OCI-LY7 (cell line): ENCODE measurements at regions not wholly inside any gene's neighbourhood (a gene's known extent, or its start where the extent isn't known, plus 50 kb on each side); places are given as distances from the start of the nearest gene placed in this dataset.

Source experiments
- BruUV-seq: library from RNA; stranded (reverse); fragments of 400-500 nt; replicated peaks from 2 replicates; lab custom pipeline; 2021; lab: Mats Ljungman, UMichigan
- CTCF ChIA-PET: fragments of 300-600 bp; sonication (Branson Sonifier 250); formaldehyde crosslinking; loops from one replicate; lab custom pipeline; 2022; ENCODE audit warnings: antibody characterized with exemption; ENCODE audit not compliant: unreplicated experiment; lab: Charles Lee
- POLR2A ChIA-PET: fragments of 300-600 bp; sonication (Branson Sonifier 250); formaldehyde crosslinking; loops from one replicate; lab custom pipeline; 2022; ENCODE audit warnings: antibody characterized with exemption; lab: Charles Lee
- DNase-seq: peaks from one replicate; pipeline ENCODE4 v3.0.0-alpha.2; 2015; ENCODE audit warnings: low spot score
- H2AFZ ChIP-seq: fragments of 200-600 bp; sonication (generic), shearing (Covaris generic); 2 replicates; pipeline ENCODE4 v1.6.1; 2014; ENCODE audit warnings: mild to moderate bottlenecking, antibody characterized with exemption, low read length, moderate library complexity
- H3K27ac ChIP-seq: fragments of 200-600 bp; sonication (generic); 2 replicates; pipeline ENCODE4 v1.5.1; 2014; ENCODE audit warnings: mixed run types, low read depth, mild to moderate bottlenecking, moderate library complexity, low read length, inconsistent platforms; ENCODE audit not compliant: poor library complexity, severe bottlenecking
- H3K36me3 ChIP-seq: fragments of 200-600 bp; sonication (generic); 2 replicates; pipeline ENCODE4 v1.6.1; 2014; ENCODE audit warnings: mild to moderate bottlenecking, antibody characterized with exemption, low read length, moderate library complexity, mixed read lengths; ENCODE audit not compliant: insufficient read depth
- H3K4me1 ChIP-seq: fragments of 200-600 bp; sonication (generic); 2 replicates; pipeline ENCODE4 v1.5.1; 2014; ENCODE audit warnings: mild to moderate bottlenecking, low read length; ENCODE audit not compliant: insufficient read depth, poor library complexity, severe bottlenecking
- H3K4me2 ChIP-seq: fragments of 200-600 bp; sonication (generic); 2 replicates; pipeline ENCODE4 v1.6.1; 2014; ENCODE audit warnings: mild to moderate bottlenecking, low read length
- H3K4me3 ChIP-seq: fragments of 200-600 bp; sonication (generic); 2 replicates; pipeline ENCODE4 v1.5.1; 2014; ENCODE audit warnings: mild to moderate bottlenecking, low read depth, low read length; ENCODE audit not compliant: poor library complexity, severe bottlenecking
- H3K79me2 ChIP-seq: fragments of 200-600 bp; sonication (generic); 2 replicates; pipeline ENCODE4 v1.6.1; 2016; ENCODE audit warnings: low read depth, mild to moderate bottlenecking, low read length, moderate library complexity, mixed read lengths; ENCODE audit not compliant: insufficient read depth
- H3K9me2 ChIP-seq: fragments of 200-600 bp; sonication (generic); 2 replicates; pipeline ENCODE4 v1.6.1; 2016; ENCODE audit warnings: mild to moderate bottlenecking, low read length, mixed read lengths; ENCODE audit not compliant: insufficient read depth
- H3K9me3 ChIP-seq: fragments of 200-600 bp; sonication (generic); 2 replicates; pipeline ENCODE4 v1.6.1; 2014; ENCODE audit warnings: mild to moderate bottlenecking, mixed run types, low read length, mixed read lengths
- H4K20me1 ChIP-seq: fragments of 200-600 bp; sonication (generic); 2 replicates; pipeline ENCODE4 v1.6.1; 2014; ENCODE audit warnings: mild to moderate bottlenecking, antibody characterized with exemption, low read length, moderate library complexity, mixed read lengths; ENCODE audit not compliant: insufficient read depth
- CTCF ChIP-seq: fragments of 200-600 bp; sonication (generic); conservative IDR thresholded peaks from 2 replicates; pipeline ENCODE4 v1.5.1; 2014; ENCODE audit warnings: mild to moderate bottlenecking, antibody characterized with exemption, low read length, moderate library complexity, mixed read lengths
- EZH2phosphoT487 ChIP-seq: fragments of 200-600 bp; sonication (generic); IDR thresholded peaks from 2 replicates; pipeline ENCODE4 v1.6.1; 2018; ENCODE audit warnings: low read depth, borderline replicate concordance, mild to moderate bottlenecking, mixed run types, antibody characterized with exemption, low read length, moderate library complexity, mixed read lengths
- intact Hi-C: fragments of 100-400 bp; cut with micrococcal nuclease; formaldehyde crosslinking; loops from one replicate; pipeline ENCODE4 v1.10.0; 2022; ENCODE audit not compliant: unreplicated experiment

GRCh38 chr3:39671600-39671999 lies 137.8 kb upstream of the MYRIP start:
- DNase-seq, result no peak
- Histone ChIP-seq H4K20me1 (no peaks in the 10 kb centered on the region), H3K4me3 (no peak overlapping the region), H3K79me2 (no peaks in the 10 kb centered on the region), H3K4me1 (no peaks in the 10 kb centered on the region), H3K4me2 (no peak overlapping the region), H2AFZ (no peak overlapping the region), H3K9me2 (no peaks in the 10 kb centered on the region), H3K9me3 (no peaks in the 10 kb centered on the region), H3K36me3 (no peaks in the 10 kb centered on the region), H3K27ac (no peak overlapping the region)
- CTCF ChIA-PET, result no interaction called here
- intact Hi-C loops, result no loop called here
- POLR2A ChIA-PET, result interaction anchor here (0.6 kb wide), 2 partner anchors 33 to 741 kb away, joined by 3 read pairs; no protein-coding TSS in a partner anchor
- TF ChIP-seq CTCF, result no peak
- no TSS peak for BruUV-seq

- ChIA-PET POLR2A (no interaction called here), CTCF (no interaction called here)
- intact Hi-C loops, result no loop called here
Observed at GRCh38 chr3:39705351-39705900, 104.0 kb upstream of the MYRIP start.

More at GRCh38 chr3:39705351-39705900, 104.0 kb upstream of the MYRIP start:
- Histone ChIP-seq H3K79me2 (no peaks in the 10 kb centered on the region), H3K27ac (no peak overlapping the region), H4K20me1 (no peaks in the 10 kb centered on the region), H3K9me3 (no peaks in the 10 kb centered on the region), H3K4me2 (no peak overlapping the region), H3K4me3 (no peak overlapping the region), H3K36me3 (no peaks in the 10 kb centered on the region), H2AFZ (no peak overlapping the region), H3K9me2 (no peaks in the 10 kb centered on the region), H3K4me1 (no peaks in the 10 kb centered on the region)
- TF ChIP-seq CTCF, result no peak
- TF ChIP-seq EZH2phosphoT487, result no peak
- DNase-seq, result no peak
- BruUV-seq, result no TSS peak
